ENCODE measurements at regions not wholly inside any gene's neighbourhood (a gene's known extent, or its start where the extent isn't known, plus 50 kb on each side); places are given as distances from the start of the nearest gene placed in this dataset.

- no peak overlapping the region for H3K27ac ChIP-seq (ENCODE audit: insufficient read depth, low read depth, low read length, poor library complexity, severe bottlenecking)
- 94 to 96% methylated on average over 6 of the region's 6 CpGs for WGBS, 2 experiments
- H3K9me3 ChIP-seq (ENCODE audit: control insufficient read depth, low read length), result no peaks in the 10 kb centered on the region
Observed at GRCh38 chr3:72678867-72679266, 169.4 kb downstream of the SHQ1 start.

GRCh38 chr3:72678380-72678779, 169.9 kb downstream of the SHQ1 start:
- Histone ChIP-seq H3K4me1 (ENCODE audit: control insufficient read depth, insufficient read depth, low read length) (peaks cover 4% of the 10 kb centered on the region), H3K36me3 (ENCODE audit: control insufficient read depth, insufficient read depth, low read length) (no peaks in the 10 kb centered on the region), H3K27ac (ENCODE audit: insufficient read depth, low read depth, low read length, poor library complexity, severe bottlenecking) (no peak overlapping the region), H3K4me3 (ENCODE audit: insufficient read depth, low read depth, low read length) (no peak overlapping the region), H3K27me3 (ENCODE audit: control insufficient read depth, insufficient read depth, low read length, poor library complexity, severe bottlenecking) (no peaks in the 10 kb centered on the region), H3K9me3 (ENCODE audit: control insufficient read depth, low read length) (no peaks in the 10 kb centered on the region)
- WGBS, 2 experiments, result 92 to 93% methylated on average over 3 of the region's 3 CpGs

More at GRCh38 chr3:72678867-72679266, 169.4 kb downstream of the SHQ1 start:
- Histone ChIP-seq H3K27me3 (ENCODE audit: control insufficient read depth, insufficient read depth, low read length, poor library complexity, severe bottlenecking) (no peaks in the 10 kb centered on the region), H3K36me3 (ENCODE audit: control insufficient read depth, insufficient read depth, low read length) (no peaks in the 10 kb centered on the region), H3K4me1 (ENCODE audit: control insufficient read depth, insufficient read depth, low read length) (peaks cover 4% of the 10 kb centered on the region), H3K4me3 (ENCODE audit: insufficient read depth, low read depth, low read length) (no peak overlapping the region)

- H3K27me3 ChIP-seq (ENCODE audit: control insufficient read depth, insufficient read depth, low read length, poor library complexity, severe bottlenecking), result no peaks in the 10 kb centered on the region
- H3K27ac ChIP-seq (ENCODE audit: insufficient read depth, low read depth, low read length, poor library complexity, severe bottlenecking), result no peak overlapping the region
- no peaks in the 10 kb centered on the region for H3K4me1 ChIP-seq (ENCODE audit: control insufficient read depth, insufficient read depth, low read length)
- WGBS, 2 experiments, result 91 to 100% methylated on average over 1 of the region's 1 CpG
- H3K4me3 ChIP-seq (ENCODE audit: insufficient read depth, low read depth, low read length), result no peak overlapping the region
- no peaks in the 10 kb centered on the region for H3K9me3 ChIP-seq (ENCODE audit: control insufficient read depth, low read length)
- no peaks in the 10 kb centered on the region for H3K36me3 ChIP-seq (ENCODE audit: control insufficient read depth, insufficient read depth, low read length)
Observed at GRCh38 chr3:72675243-72675642, 173.0 kb downstream of the SHQ1 start.

GRCh38 chr3:72673011-72673771, 175.1 kb downstream of the SHQ1 start:
- Histone ChIP-seq H3K4me1 (ENCODE audit: control insufficient read depth, insufficient read depth, low read length) (no peaks in the 10 kb centered on the region), H3K27ac (ENCODE audit: insufficient read depth, low read depth, low read length, poor library complexity, severe bottlenecking) (no peak overlapping the region), H3K4me3 (ENCODE audit: insufficient read depth, low read depth, low read length) (no peak overlapping the region), H3K36me3 (ENCODE audit: control insufficient read depth, insufficient read depth, low read length) (no peaks in the 10 kb centered on the region), H3K9me3 (ENCODE audit: control insufficient read depth, low read length) (no peaks in the 10 kb centered on the region), H3K27me3 (ENCODE audit: control insufficient read depth, insufficient read depth, low read length, poor library complexity, severe bottlenecking) (no peaks in the 10 kb centered on the region)
- 88 to 94% methylated on average over 7 of the region's 7 CpGs for WGBS, 2 experiments

- 84 to 86% methylated on average over 2 of the region's 2 CpGs for WGBS, 2 experiments
- no peaks in the 10 kb centered on the region for H3K27me3 ChIP-seq (ENCODE audit: control insufficient read depth, insufficient read depth, low read length, poor library complexity, severe bottlenecking)
Observed at GRCh38 chr3:72669224-72669623, 179.0 kb downstream of the SHQ1 start.

GRCh38 chr3:72666447-72666755, 181.8 kb downstream of the SHQ1 start:
- H3K4me1 ChIP-seq (ENCODE audit: control insufficient read depth, insufficient read depth, low read length), result no peaks in the 10 kb centered on the region
- 79 to 84% methylated on average over 3 of the region's 3 CpGs for WGBS, 2 experiments
- no peaks in the 10 kb centered on the region for H3K36me3 ChIP-seq (ENCODE audit: control insufficient read depth, insufficient read depth, low read length)
- H3K27me3 ChIP-seq (ENCODE audit: control insufficient read depth, insufficient read depth, low read length, poor library complexity, severe bottlenecking), result no peaks in the 10 kb centered on the region
- H3K4me3 ChIP-seq (ENCODE audit: insufficient read depth, low read depth, low read length), result no peak overlapping the region
- H3K27ac ChIP-seq (ENCODE audit: insufficient read depth, low read depth, low read length, poor library complexity, severe bottlenecking), result no peak overlapping the region
- no peaks in the 10 kb centered on the region for H3K9me3 ChIP-seq (ENCODE audit: control insufficient read depth, low read length)

More at GRCh38 chr3:72669224-72669623, 179.0 kb downstream of the SHQ1 start:
- Histone ChIP-seq H3K9me3 (ENCODE audit: control insufficient read depth, low read length) (no peaks in the 10 kb centered on the region), H3K4me3 (ENCODE audit: insufficient read depth, low read depth, low read length) (no peak overlapping the region), H3K36me3 (ENCODE audit: control insufficient read depth, insufficient read depth, low read length) (no peaks in the 10 kb centered on the region), H3K27ac (ENCODE audit: insufficient read depth, low read depth, low read length, poor library complexity, severe bottlenecking) (no peak overlapping the region), H3K4me1 (ENCODE audit: control insufficient read depth, insufficient read depth, low read length) (no peaks in the 10 kb centered on the region)

- Histone ChIP-seq H3K36me3 (ENCODE audit: control insufficient read depth, insufficient read depth, low read length) (no peaks in the 10 kb centered on the region), H3K27me3 (ENCODE audit: control insufficient read depth, insufficient read depth, low read length, poor library complexity, severe bottlenecking) (no peaks in the 10 kb centered on the region), H3K4me3 (ENCODE audit: insufficient read depth, low read depth, low read length) (no peak overlapping the region), H3K4me1 (ENCODE audit: control insufficient read depth, insufficient read depth, low read length) (no peaks in the 10 kb centered on the region), H3K27ac (ENCODE audit: insufficient read depth, low read depth, low read length, poor library complexity, severe bottlenecking) (no peak overlapping the region), H3K9me3 (ENCODE audit: control insufficient read depth, low read length) (no peaks in the 10 kb centered on the region)
- 82 to 83% methylated on average over 13 of the region's 13 CpGs for WGBS, 2 experiments
Observed at GRCh38 chr3:72665701-72666446, 182.4 kb downstream of the SHQ1 start.

- 93 to 94% methylated on average over 4 of the region's 4 CpGs for WGBS, 2 experiments
- Histone ChIP-seq H3K4me1 (ENCODE audit: control insufficient read depth, insufficient read depth, low read length) (no peaks in the 10 kb centered on the region), H3K27ac (ENCODE audit: insufficient read depth, low read depth, low read length, poor library complexity, severe bottlenecking) (no peak overlapping the region), H3K27me3 (ENCODE audit: control insufficient read depth, insufficient read depth, low read length, poor library complexity, severe bottlenecking) (no peaks in the 10 kb centered on the region), H3K9me3 (ENCODE audit: control insufficient read depth, low read length) (no peaks in the 10 kb centered on the region), H3K36me3 (ENCODE audit: control insufficient read depth, insufficient read depth, low read length) (no peaks in the 10 kb centered on the region), H3K4me3 (ENCODE audit: insufficient read depth, low read depth, low read length) (no peak overlapping the region)
Observed at GRCh38 chr3:72665103-72665502, 183.1 kb downstream of the SHQ1 start.

- Histone ChIP-seq H3K4me1 (ENCODE audit: control insufficient read depth, insufficient read depth, low read length) (no peaks in the 10 kb centered on the region), H3K9me3 (ENCODE audit: control insufficient read depth, low read length) (no peaks in the 10 kb centered on the region), H3K4me3 (ENCODE audit: insufficient read depth, low read depth, low read length) (no peak overlapping the region), H3K27me3 (ENCODE audit: control insufficient read depth, insufficient read depth, low read length, poor library complexity, severe bottlenecking) (no peaks in the 10 kb centered on the region), H3K36me3 (ENCODE audit: control insufficient read depth, insufficient read depth, low read length) (no peaks in the 10 kb centered on the region), H3K27ac (ENCODE audit: insufficient read depth, low read depth, low read length, poor library complexity, severe bottlenecking) (no peak overlapping the region)
- WGBS, 2 experiments, result 90 to 96% methylated on average over 3 of the region's 3 CpGs
Observed at GRCh38 chr3:72664184-72664975, 183.9 kb downstream of the SHQ1 start.

GRCh38 chr3:72663429-72663828, 184.8 kb downstream of the SHQ1 start:
- Histone ChIP-seq H3K9me3 (ENCODE audit: control insufficient read depth, low read length) (no peaks in the 10 kb centered on the region), H3K27me3 (ENCODE audit: control insufficient read depth, insufficient read depth, low read length, poor library complexity, severe bottlenecking) (no peaks in the 10 kb centered on the region), H3K36me3 (ENCODE audit: control insufficient read depth, insufficient read depth, low read length) (no peaks in the 10 kb centered on the region), H3K4me1 (ENCODE audit: control insufficient read depth, insufficient read depth, low read length) (no peaks in the 10 kb centered on the region), H3K4me3 (ENCODE audit: insufficient read depth, low read depth, low read length) (no peak overlapping the region), H3K27ac (ENCODE audit: insufficient read depth, low read depth, low read length, poor library complexity, severe bottlenecking) (no peak overlapping the region)
- WGBS, 2 experiments, result 83 to 92% methylated on average over 4 of the region's 4 CpGs
